Panc1 (cell line): ENCODE measurements at regions not wholly inside any gene's neighbourhood (a gene's known extent, or its start where the extent isn't known, plus 50 kb on each side); places are given as distances from the start of the nearest gene placed in this dataset.

ENCODE experiments used
- SIN3A ChIP-seq: IDR thresholded peaks from 2 replicates; pipeline ENCODE4 v1.6.1; 2012; ENCODE audit warnings: low read depth, mild to moderate bottlenecking, low read length, moderate library complexity, borderline replicate concordance; ENCODE audit not compliant: insufficient read depth
- TF ChIP-seq, protein P1 (sequence below): fragments of 450-650 bp; IDR thresholded peaks from 2 replicates; pipeline ENCODE4 v1.5.1; 2017; ENCODE audit warnings: mild to moderate bottlenecking

DNA sequence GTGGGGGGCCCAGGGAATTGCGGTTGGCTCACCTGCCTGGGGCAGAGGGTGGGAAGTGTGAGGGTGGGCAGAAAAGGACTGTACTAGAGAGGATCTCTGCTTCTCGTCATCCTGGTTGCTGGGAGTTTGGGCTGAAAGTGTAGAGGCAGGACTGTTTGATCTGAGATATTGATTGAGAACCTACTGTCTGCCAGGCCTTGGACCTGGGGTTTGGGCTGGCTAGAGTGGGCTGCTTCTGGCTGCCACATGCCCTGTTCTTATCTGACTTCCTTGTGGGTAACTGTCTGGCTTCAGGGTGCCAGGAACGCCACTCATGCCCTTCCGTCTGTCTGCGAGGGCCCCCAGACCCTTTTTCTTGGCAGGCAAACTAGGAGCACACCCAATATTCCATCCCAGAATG, 200.9 kb downstream of the FOXD2 start:
- no peak for TF ChIP-seq SIN3A
- TF ChIP-seq, protein P1, sequence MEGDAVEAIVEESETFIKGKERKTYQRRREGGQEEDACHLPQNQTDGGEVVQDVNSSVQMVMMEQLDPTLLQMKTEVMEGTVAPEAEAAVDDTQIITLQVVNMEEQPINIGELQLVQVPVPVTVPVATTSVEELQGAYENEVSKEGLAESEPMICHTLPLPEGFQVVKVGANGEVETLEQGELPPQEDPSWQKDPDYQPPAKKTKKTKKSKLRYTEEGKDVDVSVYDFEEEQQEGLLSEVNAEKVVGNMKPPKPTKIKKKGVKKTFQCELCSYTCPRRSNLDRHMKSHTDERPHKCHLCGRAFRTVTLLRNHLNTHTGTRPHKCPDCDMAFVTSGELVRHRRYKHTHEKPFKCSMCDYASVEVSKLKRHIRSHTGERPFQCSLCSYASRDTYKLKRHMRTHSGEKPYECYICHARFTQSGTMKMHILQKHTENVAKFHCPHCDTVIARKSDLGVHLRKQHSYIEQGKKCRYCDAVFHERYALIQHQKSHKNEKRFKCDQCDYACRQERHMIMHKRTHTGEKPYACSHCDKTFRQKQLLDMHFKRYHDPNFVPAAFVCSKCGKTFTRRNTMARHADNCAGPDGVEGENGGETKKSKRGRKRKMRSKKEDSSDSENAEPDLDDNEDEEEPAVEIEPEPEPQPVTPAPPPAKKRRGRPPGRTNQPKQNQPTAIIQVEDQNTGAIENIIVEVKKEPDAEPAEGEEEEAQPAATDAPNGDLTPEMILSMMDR, result no peak
